ENCODE measurements at regions not wholly inside any gene's neighbourhood (a gene's known extent, or its start where the extent isn't known, plus 50 kb on each side); places are given as distances from the start of the nearest gene placed in this dataset.

- no peak overlapping the region for H3K4me3 ChIP-seq (ENCODE audit: low read depth, low read length)
- no peak for TF ChIP-seq CTCF (conservative IDR thresholded peaks at IDR 0.05; ENCODE audit: low read depth, low read length)
- DNase-seq (ENCODE audit: low read depth): no peak
These were observed 71.6 kb downstream of the C5orf15 start for GRCh38 chr5:133896873-133897272.

GRCh38 chr5:133895979-133896845 lies 72.2 kb downstream of the C5orf15 start:
- TF ChIP-seq CTCF (conservative IDR thresholded peaks at IDR 0.05; ENCODE audit: low read depth, low read length): no peak
- no peak for DNase-seq (ENCODE audit: low read depth)
- H3K4me3 ChIP-seq (ENCODE audit: low read depth, low read length): no peak overlapping the region

- DNase-seq (ENCODE audit: low read depth): no peak
- H3K4me3 ChIP-seq (ENCODE audit: low read depth, low read length): no peak overlapping the region
- no peak for TF ChIP-seq CTCF (conservative IDR thresholded peaks at IDR 0.05; ENCODE audit: low read depth, low read length)
These were observed 74.3 kb downstream of the C5orf15 start for GRCh38 chr5:133894143-133894542.

GRCh38 chr5:133892774-133893173 lies 75.7 kb downstream of the C5orf15 start:
- no peak for TF ChIP-seq CTCF (conservative IDR thresholded peaks at IDR 0.05; ENCODE audit: low read depth, low read length)
- no peak for DNase-seq (ENCODE audit: low read depth)
- H3K4me3 ChIP-seq (ENCODE audit: low read depth, low read length): no peak overlapping the region

GRCh38 chr5:133892306-133892705 lies 76.1 kb downstream of the C5orf15 start:
- DNase-seq (ENCODE audit: low read depth): no peak
- no peak overlapping the region for H3K4me3 ChIP-seq (ENCODE audit: low read depth, low read length)
- no peak for TF ChIP-seq CTCF (conservative IDR thresholded peaks at IDR 0.05; ENCODE audit: low read depth, low read length)

DNA sequence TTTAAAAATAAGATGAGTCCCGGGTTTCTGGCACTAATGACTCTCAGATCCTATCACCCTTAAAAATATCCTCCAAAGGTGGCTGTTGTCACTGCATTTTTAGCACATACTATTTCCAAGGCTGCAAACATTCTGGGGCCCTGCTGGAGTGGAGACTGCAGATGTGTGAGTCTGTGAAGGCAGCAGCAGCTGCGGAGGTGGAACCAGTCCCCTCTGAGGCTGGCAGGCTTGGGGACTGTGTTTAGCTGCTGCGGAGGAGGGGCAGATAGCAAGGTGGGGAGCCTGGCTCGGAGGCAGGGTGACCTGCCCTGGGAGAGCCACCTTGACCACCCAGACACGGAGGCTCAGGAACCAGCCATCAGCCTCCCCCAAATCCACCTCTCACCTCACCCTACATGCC lies 77.0 kb downstream of the C5orf15 start:
- H3K4me3 ChIP-seq (ENCODE audit: low read depth, low read length): no peak overlapping the region
- no peak for DNase-seq (ENCODE audit: low read depth)
- TF ChIP-seq CTCF (conservative IDR thresholded peaks at IDR 0.05; ENCODE audit: low read depth, low read length): no peak

DNA sequence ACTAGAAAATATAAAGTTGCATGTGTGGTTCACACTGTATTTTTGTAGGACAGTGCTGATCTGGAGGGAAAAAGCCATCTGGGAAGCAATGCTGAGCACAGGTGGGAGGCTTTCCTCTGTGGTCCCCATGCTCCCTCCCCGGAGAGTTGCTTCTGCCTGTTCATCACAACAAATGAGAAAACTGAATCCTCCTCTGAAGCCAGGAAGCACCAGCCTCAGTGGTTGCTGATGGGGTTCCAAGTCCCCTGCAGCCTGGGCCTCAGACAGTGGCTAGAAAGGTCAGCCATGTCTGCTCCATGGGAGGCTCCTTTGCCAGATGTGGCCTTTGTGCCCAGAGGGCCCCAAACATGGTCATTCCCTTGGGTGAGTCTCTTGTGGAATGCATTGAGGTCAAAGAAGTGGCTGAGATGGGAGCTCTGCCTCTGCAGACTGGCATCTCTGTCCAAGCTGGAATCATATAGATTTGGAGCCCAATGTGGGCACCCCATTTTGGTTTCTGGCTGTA lies 77.6 kb downstream of the C5orf15 start:
- DNase-seq (ENCODE audit: low read depth): no peak
- no peak for TF ChIP-seq CTCF (conservative IDR thresholded peaks at IDR 0.05; ENCODE audit: low read depth, low read length)
- no peak overlapping the region for H3K4me3 ChIP-seq (ENCODE audit: low read depth, low read length)
